ENCODE measurements at regions not wholly inside any gene's neighbourhood (a gene's known extent, or its start where the extent isn't known, plus 50 kb on each side); places are given as distances from the start of the nearest gene placed in this dataset.
"Not testable (repeated sequence)": the region's sequence is repeated elsewhere in the genome, so short reads cannot be mapped to it uniquely, and the experiment has no call there.

- H3K27me3 ChIP-seq (ENCODE audit: control insufficient read depth, insufficient read depth, low read length); H3K4me3 ChIP-seq (ENCODE audit: low read length in 3 of 3); H3K27ac ChIP-seq (ENCODE audit: low read depth in 2 of 2, low read length in 2 of 2); H3K4me1 ChIP-seq (ENCODE audit: control insufficient read depth in 2 of 3, insufficient read depth in 2 of 3, low read depth in 1 of 3, low read length in 3 of 3); H3K36me3 ChIP-seq (ENCODE audit: control insufficient read depth in 2 of 3, insufficient read depth in 3 of 3, low read length in 3 of 3); FAIRE-seq; H3K9ac ChIP-seq (ENCODE audit: low read length in 3 of 3); intact Hi-C loops (cut with DNase I); H3K9me3 ChIP-seq (ENCODE audit: control insufficient read depth in 2 of 3, insufficient read depth in 1 of 3, low read length in 3 of 3): not testable (repeated sequence)
- DNase-seq, result peak in 1 of 5 donors; percentile 12
These were observed 63.8 kb downstream of the NSUN5 start for GRCh38 chr7:73244782-73245311.

GRCh38 chr7:73234994-73235717 is 73.5 kb downstream of the NSUN5 start:
- H3K27me3 ChIP-seq (ENCODE audit: control insufficient read depth, insufficient read depth, low read length); H3K36me3 ChIP-seq (ENCODE audit: control insufficient read depth in 2 of 3, insufficient read depth in 3 of 3, low read length in 3 of 3); H3K9ac ChIP-seq (ENCODE audit: low read length in 3 of 3); H3K9me3 ChIP-seq (ENCODE audit: control insufficient read depth in 2 of 3, insufficient read depth in 1 of 3, low read length in 3 of 3); intact Hi-C loops (cut with DNase I); H3K4me1 ChIP-seq (ENCODE audit: control insufficient read depth in 2 of 3, insufficient read depth in 2 of 3, low read depth in 1 of 3, low read length in 3 of 3); H3K4me3 ChIP-seq (ENCODE audit: low read length in 3 of 3); H3K27ac ChIP-seq (ENCODE audit: low read depth in 2 of 2, low read length in 2 of 2): not testable (repeated sequence)
- peak in 1 of 5 donors; percentile 97 for DNase-seq
- peak; percentile 27 for FAIRE-seq

GRCh38 chr7:73225745-73226144 is 82.9 kb downstream of the NSUN5 start:
- H3K36me3 ChIP-seq (ENCODE audit: control insufficient read depth in 2 of 3, insufficient read depth in 3 of 3, low read length in 3 of 3); H3K9me3 ChIP-seq (ENCODE audit: control insufficient read depth in 2 of 3, insufficient read depth in 1 of 3, low read length in 3 of 3); FAIRE-seq; H3K27ac ChIP-seq (ENCODE audit: low read depth in 2 of 2, low read length in 2 of 2); H3K4me3 ChIP-seq (ENCODE audit: low read length in 3 of 3); H3K27me3 ChIP-seq (ENCODE audit: control insufficient read depth, insufficient read depth, low read length); H3K4me1 ChIP-seq (ENCODE audit: control insufficient read depth in 2 of 3, insufficient read depth in 2 of 3, low read depth in 1 of 3, low read length in 3 of 3); intact Hi-C loops (cut with DNase I); H3K9ac ChIP-seq (ENCODE audit: low read length in 3 of 3): not testable (repeated sequence)
- peak in 2 of 5 donors; percentile 9 to 51 for DNase-seq

- FAIRE-seq; intact Hi-C loops (cut with DNase I); H3K4me1 ChIP-seq (ENCODE audit: control insufficient read depth in 2 of 3, insufficient read depth in 2 of 3, low read depth in 1 of 3, low read length in 3 of 3): not testable (repeated sequence)
These were observed 86.9 kb downstream of the NSUN5 start for GRCh38 chr7:73221724-73222123.

GRCh38 chr7:73220766-73221370 is 87.8 kb downstream of the NSUN5 start:
- FAIRE-seq; H3K27ac ChIP-seq (ENCODE audit: low read depth in 2 of 2, low read length in 2 of 2); H3K9ac ChIP-seq (ENCODE audit: low read length in 3 of 3); H3K36me3 ChIP-seq (ENCODE audit: control insufficient read depth in 2 of 3, insufficient read depth in 3 of 3, low read length in 3 of 3); H3K9me3 ChIP-seq (ENCODE audit: control insufficient read depth in 2 of 3, insufficient read depth in 1 of 3, low read length in 3 of 3); H3K4me1 ChIP-seq (ENCODE audit: control insufficient read depth in 2 of 3, insufficient read depth in 2 of 3, low read depth in 1 of 3, low read length in 3 of 3); H3K27me3 ChIP-seq (ENCODE audit: control insufficient read depth, insufficient read depth, low read length); intact Hi-C loops (cut with DNase I); DNase-seq; H3K4me3 ChIP-seq (ENCODE audit: low read length in 3 of 3): not testable (repeated sequence)

More at GRCh38 chr7:73221724-73222123, 86.9 kb downstream of the NSUN5 start:
- not testable (repeated sequence) for H3K27me3 ChIP-seq (ENCODE audit: control insufficient read depth, insufficient read depth, low read length); H3K4me3 ChIP-seq (ENCODE audit: low read length in 3 of 3); H3K27ac ChIP-seq (ENCODE audit: low read depth in 2 of 2, low read length in 2 of 2); H3K9ac ChIP-seq (ENCODE audit: low read length in 3 of 3); DNase-seq; H3K9me3 ChIP-seq (ENCODE audit: control insufficient read depth in 2 of 3, insufficient read depth in 1 of 3, low read length in 3 of 3); H3K36me3 ChIP-seq (ENCODE audit: control insufficient read depth in 2 of 3, insufficient read depth in 3 of 3, low read length in 3 of 3)

- H3K27me3 ChIP-seq (ENCODE audit: control insufficient read depth, insufficient read depth, low read length); H3K9ac ChIP-seq (ENCODE audit: low read length in 3 of 3); H3K36me3 ChIP-seq (ENCODE audit: control insufficient read depth in 2 of 3, insufficient read depth in 3 of 3, low read length in 3 of 3); FAIRE-seq; DNase-seq; H3K27ac ChIP-seq (ENCODE audit: low read depth in 2 of 2, low read length in 2 of 2); H3K4me1 ChIP-seq (ENCODE audit: control insufficient read depth in 2 of 3, insufficient read depth in 2 of 3, low read depth in 1 of 3, low read length in 3 of 3); H3K4me3 ChIP-seq (ENCODE audit: low read length in 3 of 3); intact Hi-C loops (cut with DNase I); H3K9me3 ChIP-seq (ENCODE audit: control insufficient read depth in 2 of 3, insufficient read depth in 1 of 3, low read length in 3 of 3): not testable (repeated sequence)
These were observed 88.3 kb downstream of the NSUN5 start for GRCh38 chr7:73220357-73220756.

- FAIRE-seq, result not testable (repeated sequence)
These were observed 89.8 kb downstream of the NSUN5 start for GRCh38 chr7:73218802-73219201.

GRCh38 chr7:73216046-73216675 is 92.5 kb downstream of the NSUN5 start:
- DNase-seq; H3K27ac ChIP-seq (ENCODE audit: low read depth in 2 of 2, low read length in 2 of 2); H3K9me3 ChIP-seq (ENCODE audit: control insufficient read depth in 2 of 3, insufficient read depth in 1 of 3, low read length in 3 of 3); intact Hi-C loops (cut with DNase I); H3K9ac ChIP-seq (ENCODE audit: low read length in 3 of 3); FAIRE-seq; H3K27me3 ChIP-seq (ENCODE audit: control insufficient read depth, insufficient read depth, low read length); H3K4me1 ChIP-seq (ENCODE audit: control insufficient read depth in 2 of 3, insufficient read depth in 2 of 3, low read depth in 1 of 3, low read length in 3 of 3); H3K36me3 ChIP-seq (ENCODE audit: control insufficient read depth in 2 of 3, insufficient read depth in 3 of 3, low read length in 3 of 3); H3K4me3 ChIP-seq (ENCODE audit: low read length in 3 of 3): not testable (repeated sequence)

More at GRCh38 chr7:73218802-73219201, 89.8 kb downstream of the NSUN5 start:
- H3K9me3 ChIP-seq (ENCODE audit: control insufficient read depth in 2 of 3, insufficient read depth in 1 of 3, low read length in 3 of 3); H3K4me3 ChIP-seq (ENCODE audit: low read length in 3 of 3); H3K36me3 ChIP-seq (ENCODE audit: control insufficient read depth in 2 of 3, insufficient read depth in 3 of 3, low read length in 3 of 3); H3K9ac ChIP-seq (ENCODE audit: low read length in 3 of 3); intact Hi-C loops (cut with DNase I); H3K27ac ChIP-seq (ENCODE audit: low read depth in 2 of 2, low read length in 2 of 2); H3K27me3 ChIP-seq (ENCODE audit: control insufficient read depth, insufficient read depth, low read length); DNase-seq; H3K4me1 ChIP-seq (ENCODE audit: control insufficient read depth in 2 of 3, insufficient read depth in 2 of 3, low read depth in 1 of 3, low read length in 3 of 3): not testable (repeated sequence)
